Activated CD4-positive, alpha-beta T cell treated with anti-CD3 and anti-CD28 coated beads, Interleukin-2, amount 50 U/mL, for 4 hours (primary cell): ENCODE measurements at regions not wholly inside any gene's neighbourhood (a gene's known extent, or its start where the extent isn't known, plus 50 kb on each side); places are given as distances from the start of the nearest gene placed in this dataset.

Experiments used
- DNase-seq, 2 experiments: peaks; one replicate each; pipeline ENCODE4 v3.0.0-alpha.2; 2020

DNA sequence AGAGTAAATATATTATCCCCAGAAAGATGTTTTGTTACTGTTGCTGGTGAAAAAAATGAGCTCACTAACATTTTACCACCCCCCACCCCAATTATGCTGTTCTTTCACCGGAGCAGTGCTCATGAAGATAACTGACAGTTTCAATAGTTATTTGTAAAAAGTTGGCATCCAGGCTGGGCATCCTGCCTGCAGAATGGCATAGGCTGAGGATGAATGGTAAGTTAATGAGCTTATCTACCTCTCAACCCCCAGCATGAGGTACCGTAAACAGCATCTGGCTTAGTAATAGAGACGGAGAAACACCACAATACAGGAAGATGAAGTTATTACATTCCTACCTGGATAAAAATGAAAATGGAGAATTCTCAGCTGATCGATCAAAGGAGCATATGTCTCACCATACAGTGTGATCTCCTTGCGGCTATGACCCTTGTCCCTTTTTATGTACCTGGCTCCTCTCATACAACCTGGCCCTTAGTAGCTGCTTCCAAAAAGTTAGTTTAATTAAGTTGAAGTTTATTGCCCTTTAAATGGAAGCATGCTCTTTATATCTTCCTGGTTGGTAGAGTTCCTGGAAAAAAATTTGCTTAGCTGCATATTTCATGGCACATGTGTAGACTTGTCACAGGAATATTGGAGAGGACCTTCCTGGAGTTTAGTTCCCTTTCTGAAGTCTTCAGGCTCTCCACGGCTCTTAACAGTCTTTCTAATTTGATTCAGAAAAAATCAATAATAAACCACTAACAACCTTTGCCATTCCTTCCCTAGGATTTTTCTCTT is 61.2 kb upstream of the MPHOSPH6 start:
- no peak for DNase-seq

DNA sequence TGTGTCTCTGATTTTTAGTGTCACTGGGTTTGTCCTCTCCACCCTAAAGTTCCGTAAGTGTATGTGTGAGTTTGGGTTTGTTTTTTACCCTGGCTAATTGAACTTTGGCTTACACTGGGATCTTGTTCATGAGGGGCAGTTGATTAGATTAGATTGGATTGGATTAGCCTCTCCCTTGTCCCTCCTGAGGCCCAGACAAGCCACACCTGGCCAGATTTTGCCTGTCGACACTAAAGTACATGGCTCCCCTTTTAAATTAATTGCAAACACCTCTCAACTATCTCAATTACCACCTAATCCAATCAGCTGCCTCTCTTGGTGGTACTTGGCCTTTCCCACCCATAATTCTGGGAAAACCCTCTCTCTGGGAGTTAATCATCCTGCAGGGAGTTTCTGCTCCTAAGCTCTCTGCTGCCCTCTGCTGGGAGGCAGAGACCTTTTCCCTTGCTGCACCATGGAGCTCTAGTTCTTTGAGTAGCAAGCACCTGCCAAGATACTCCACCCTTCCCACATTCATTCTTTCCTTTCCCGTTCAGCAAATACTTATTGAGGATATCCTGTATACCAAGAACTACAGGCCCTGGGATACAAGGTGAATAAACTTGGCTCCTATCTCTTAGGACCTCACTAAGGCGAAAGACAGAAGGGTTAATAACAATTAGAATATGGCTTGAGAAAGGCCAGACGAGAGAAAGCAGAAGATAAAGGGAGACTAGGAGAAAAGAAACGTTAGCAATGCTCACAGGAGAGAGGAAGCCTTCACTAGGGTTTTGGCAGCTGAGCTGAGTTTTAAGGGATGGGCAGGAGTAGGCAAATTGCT is 60.0 kb upstream of the MPHOSPH6 start:
- peak; percentile 46 to 57 for DNase-seq

DNA sequence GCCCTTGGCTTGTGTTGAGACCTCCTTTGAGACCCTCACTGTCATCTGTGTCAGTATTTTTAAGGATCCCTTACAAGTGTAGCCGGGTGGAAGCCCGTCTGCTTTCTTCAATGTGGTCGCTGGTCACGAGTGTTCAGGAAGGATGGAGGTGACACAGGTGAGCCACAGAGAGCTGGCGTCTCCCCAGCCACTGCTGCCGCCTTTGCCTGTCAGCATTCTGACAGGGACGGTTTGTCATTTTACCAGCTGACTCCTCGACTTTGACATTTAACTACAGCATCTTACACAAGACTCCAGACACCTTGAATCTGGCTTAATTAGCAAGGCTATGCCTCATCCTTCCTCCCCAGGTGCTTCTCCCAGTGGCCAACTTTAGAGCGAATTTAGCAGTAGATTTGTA is 56.3 kb upstream of the MPHOSPH6 start:
- no peak for DNase-seq

DNA sequence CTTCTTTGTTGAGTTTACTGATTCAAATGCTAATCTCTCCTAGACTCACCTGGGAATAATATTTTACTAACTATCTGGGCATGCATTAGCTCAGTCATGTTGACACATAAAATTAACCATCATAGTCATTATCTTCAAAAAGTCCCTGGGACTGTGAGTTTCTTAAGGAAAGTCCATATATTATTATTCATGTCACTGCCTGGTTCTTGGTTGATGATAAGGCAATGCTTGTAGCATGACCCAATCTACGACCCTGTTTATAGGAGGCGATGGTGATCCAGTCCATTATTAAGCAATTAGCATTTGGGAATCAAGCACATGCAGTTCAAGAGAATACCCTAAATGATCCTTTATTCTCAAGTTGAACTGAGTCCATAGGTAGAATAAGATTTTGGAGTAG is 54.8 kb upstream of the MPHOSPH6 start:
- no peak for DNase-seq

DNA sequence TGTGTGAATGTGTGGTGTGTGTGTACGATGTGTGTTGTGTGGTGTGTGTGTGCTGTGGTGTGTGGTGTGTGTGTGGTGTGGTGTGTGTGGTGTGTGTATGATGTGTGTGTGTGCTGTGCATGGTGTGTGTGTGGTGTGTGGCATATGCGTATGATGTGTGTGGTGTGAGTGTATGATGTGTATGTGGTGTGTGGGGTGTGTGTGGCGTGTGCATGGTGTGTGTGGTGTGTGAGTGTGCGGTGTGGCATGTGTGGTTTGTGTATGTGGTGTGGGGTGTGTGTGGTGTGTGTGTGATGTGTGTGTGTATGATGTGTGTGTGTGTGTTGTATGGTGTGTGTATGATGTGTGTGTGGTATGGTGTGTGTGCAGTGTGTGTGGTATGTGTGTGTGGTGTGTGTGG is 50.5 kb upstream of the MPHOSPH6 start:
- DNase-seq, result no peak
